NCI-H510A (cell line): ENCODE measurements at regions not wholly inside any gene's neighbourhood (a gene's known extent, or its start where the extent isn't known, plus 50 kb on each side); places are given as distances from the start of the nearest gene placed in this dataset.

ENCODE experiments used
- DNase-seq: peaks from one replicate; lab custom pipeline; 2025; lab: John Stamatoyannopoulos, UW

- no peak for DNase-seq
Measured at GRCh38 chr14:44149597-44149996, 357.5 kb downstream of the FSCB start.

GRCh38 chr14:44142006-44142405 lies 365.1 kb downstream of the FSCB start:
- no peak for DNase-seq

GRCh38 chr14:44135972-44136371 lies 371.1 kb downstream of the FSCB start:
- no peak for DNase-seq

- DNase-seq, result no peak
Measured at GRCh38 chr14:44131861-44132260, 375.2 kb downstream of the FSCB start.

- no peak for DNase-seq
Measured at GRCh38 chr14:44113769-44114730, 393.0 kb downstream of the FSCB start.

GRCh38 chr14:44112774-44113460 lies 394.2 kb downstream of the FSCB start:
- DNase-seq, result no peak

GRCh38 chr14:44109036-44109435 lies 398.0 kb downstream of the FSCB start:
- no peak for DNase-seq

- no peak for DNase-seq
Measured at GRCh38 chr14:44108601-44109000, 398.5 kb downstream of the FSCB start.

- no peak for DNase-seq
Measured at GRCh38 chr14:44107156-44107555, 399.9 kb downstream of the FSCB start.

GRCh38 chr14:44099743-44100488 lies 407.2 kb downstream of the FSCB start:
- no peak for DNase-seq

- no peak for DNase-seq
Measured at GRCh38 chr14:44081146-44081545, 425.9 kb downstream of the FSCB start.

- no peak for DNase-seq
Measured at GRCh38 chr14:44070046-44070445, 437.0 kb downstream of the FSCB start.

- DNase-seq, result no peak
Measured at GRCh38 chr14:44053422-44053821, 453.7 kb downstream of the FSCB start.

- no peak for DNase-seq
Measured at GRCh38 chr14:44041700-44042099, 465.4 kb downstream of the FSCB start.

- DNase-seq, result no peak
Measured at GRCh38 chr14:44040561-44040960, 466.5 kb downstream of the FSCB start.

- DNase-seq, result no peak
Measured at GRCh38 chr14:44036248-44036647, 470.8 kb downstream of the FSCB start.

GRCh38 chr14:44035707-44036106 lies 471.4 kb downstream of the FSCB start:
- no peak for DNase-seq

GRCh38 chr14:44030831-44031383 lies 476.2 kb downstream of the FSCB start:
- DNase-seq, result no peak

- DNase-seq, result no peak
Measured at GRCh38 chr14:44029933-44030332, 477.1 kb downstream of the FSCB start.

GRCh38 chr14:44027397-44027796 lies 479.7 kb downstream of the FSCB start:
- no peak for DNase-seq

GRCh38 chr14:44010595-44010994 lies 496.5 kb downstream of the FSCB start:
- no peak for DNase-seq

- no peak for DNase-seq
Measured at GRCh38 chr14:44010071-44010470, 497.0 kb downstream of the FSCB start.
